Body of pancreas (tissue), 4 donors: ENCODE measurements at regions not wholly inside any gene's neighbourhood (a gene's known extent, or its start where the extent isn't known, plus 50 kb on each side); places are given as distances from the start of the nearest gene placed in this dataset.
"Not testable (repeated sequence)": the region's sequence is repeated elsewhere in the genome, so short reads cannot be mapped to it uniquely, and the experiment has no call there.

Experiments used
- ATAC-seq: fragments of 150-250 bp; one replicate; pipeline ENCODE4 v1.9.1; 2016
- DNase-seq, 4 donors: peaks; one replicate each; pipeline ENCODE4 v3.0.0-alpha.2; 2019
- H3K27ac ChIP-seq, 4 donors: fragments of 200-600 bp; sonication (generic); 1 replicate in 3 of 4; 2 replicates in 1 of 4; pipeline versions ENCODE4 v1.5.1 to v1.6.1; 2016 to 2019; ENCODE audit warnings: mild to moderate bottlenecking in 1 of 4, mixed read lengths in 1 of 4, moderate library complexity in 1 of 4
- H3K27me3 ChIP-seq, 2 donors: fragments of 200-600 bp; sonication (generic); one replicate each; pipeline ENCODE4 v1.6.0; 2016; ENCODE audit warnings: mild to moderate bottlenecking in 1 of 2
- H3K36me3 ChIP-seq, 2 donors: fragments of 200-600 bp; sonication (generic); replicated peaks in 1 of 2; 2 replicates each; pipeline ENCODE4 v1.5.1; 2016; ENCODE audit warnings: low read depth in 2 of 2; ENCODE audit not compliant: insufficient read depth in 1 of 2
- H3K4me1 ChIP-seq: fragments of 200-600 bp; sonication (generic); one replicate; pipeline ENCODE4 v1.6.0; 2016
- H3K4me3 ChIP-seq, 2 donors: fragments of 200-600 bp; sonication (generic); 1 replicate in 1 of 2; 2 replicates in 1 of 2; pipeline ENCODE4 v1.5.1; 2016 to 2019
- H3K9me3 ChIP-seq, 3 donors: fragments of 200-600 bp; sonication (generic); 1 replicate in 2 of 3; 2 replicates in 1 of 3; pipeline ENCODE4 v1.5.1; 2016
- POLR2A ChIP-seq, 3 donors: fragments of 450-650 bp; IDR thresholded peaks; one replicate each; pipeline ENCODE4 v1.6.1; 2016; ENCODE audit warnings: antibody characterized with exemption in 3 of 3, mild to moderate bottlenecking in 2 of 3
- WGBS, 2 donors: methylation state at CpG; one replicate each; pipeline ENCODE4 v1.1.5; 2017; 5-methylcytosine and 5-hydroxymethylcytosine counted together
- intact Hi-C: fragments of 100-400 bp; cut with DNase I; formaldehyde crosslinking; loops from one replicate; pipeline ENCODE4 v1.15.1; 2023
- TF ChIP-seq, protein P1 (sequence below), 7 experiments: fragments of 450-650 bp in 4 of 7; fragments of 200-600 bp in 3 of 7; sonication (generic) in 3 of 7; IDR thresholded peaks; one replicate each; pipeline ENCODE4 v1.5.1; 2016 to 2019; ENCODE audit warnings: antibody characterized with exemption in 7 of 7

DNA sequence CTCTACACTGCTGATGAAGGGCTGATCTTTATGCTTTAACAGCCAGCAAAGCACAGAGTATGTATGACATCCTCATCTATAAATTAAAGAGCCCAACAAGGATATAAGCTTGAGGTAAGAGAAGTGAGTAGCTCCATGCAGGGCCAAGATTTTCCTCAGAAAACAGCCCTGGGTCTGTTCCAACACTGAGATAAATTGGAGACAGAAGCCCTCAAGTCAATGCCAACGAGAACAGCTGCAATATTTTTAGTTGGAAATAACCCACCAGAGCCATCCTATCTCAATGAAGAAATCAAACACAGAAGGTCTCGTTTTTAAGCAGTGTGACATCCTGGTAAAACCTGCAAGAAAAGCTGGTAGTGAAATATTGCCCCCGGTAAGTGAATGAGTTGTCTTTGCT, 297.0 kb upstream of the AUTS2 start:
- 35 to 41% methylated on average over 3 of the region's 3 CpGs for WGBS, 2 donors
- Histone ChIP-seq H3K27ac (no peak overlapping the region), H3K4me3 (no peak overlapping the region), H3K9me3 (no peaks in the 10 kb centered on the region), H3K36me3 (no peaks in the 10 kb centered on the region), H3K4me1 (no peaks in the 10 kb centered on the region), H3K27me3 (no peaks in the 10 kb centered on the region)
- TF ChIP-seq, protein P1, sequence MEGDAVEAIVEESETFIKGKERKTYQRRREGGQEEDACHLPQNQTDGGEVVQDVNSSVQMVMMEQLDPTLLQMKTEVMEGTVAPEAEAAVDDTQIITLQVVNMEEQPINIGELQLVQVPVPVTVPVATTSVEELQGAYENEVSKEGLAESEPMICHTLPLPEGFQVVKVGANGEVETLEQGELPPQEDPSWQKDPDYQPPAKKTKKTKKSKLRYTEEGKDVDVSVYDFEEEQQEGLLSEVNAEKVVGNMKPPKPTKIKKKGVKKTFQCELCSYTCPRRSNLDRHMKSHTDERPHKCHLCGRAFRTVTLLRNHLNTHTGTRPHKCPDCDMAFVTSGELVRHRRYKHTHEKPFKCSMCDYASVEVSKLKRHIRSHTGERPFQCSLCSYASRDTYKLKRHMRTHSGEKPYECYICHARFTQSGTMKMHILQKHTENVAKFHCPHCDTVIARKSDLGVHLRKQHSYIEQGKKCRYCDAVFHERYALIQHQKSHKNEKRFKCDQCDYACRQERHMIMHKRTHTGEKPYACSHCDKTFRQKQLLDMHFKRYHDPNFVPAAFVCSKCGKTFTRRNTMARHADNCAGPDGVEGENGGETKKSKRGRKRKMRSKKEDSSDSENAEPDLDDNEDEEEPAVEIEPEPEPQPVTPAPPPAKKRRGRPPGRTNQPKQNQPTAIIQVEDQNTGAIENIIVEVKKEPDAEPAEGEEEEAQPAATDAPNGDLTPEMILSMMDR (IDR thresholded peaks at IDR 0.05), result no peak
- TF ChIP-seq POLR2A (IDR thresholded peaks at IDR 0.05), result no peak
- no peak for DNase-seq
- intact Hi-C loops, result no loop called here
- ATAC-seq, result no peak

DNA sequence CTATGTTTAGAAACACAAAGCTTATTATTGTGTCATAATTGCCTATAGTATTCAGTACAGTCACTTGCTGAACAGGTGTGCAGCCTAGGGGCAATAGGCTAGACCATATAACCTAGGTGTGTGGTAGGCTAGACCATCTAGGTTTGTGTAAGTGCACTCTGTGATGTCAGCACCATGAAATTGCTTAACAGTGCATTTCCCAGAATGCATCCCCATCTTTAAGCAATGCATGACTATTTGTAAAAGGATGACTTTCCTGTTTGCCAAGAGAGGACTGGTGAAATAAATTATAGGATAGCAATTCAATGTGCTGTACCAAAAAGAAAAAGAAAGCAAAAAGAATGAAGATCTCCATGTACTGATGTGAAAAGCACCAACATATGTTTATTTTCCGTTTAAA, 288.7 kb upstream of the AUTS2 start:
- Histone ChIP-seq H3K4me3 (no peak overlapping the region), H3K4me1 (no peaks in the 10 kb centered on the region), H3K27me3 (no peaks in the 10 kb centered on the region), H3K9me3 (no peaks in the 10 kb centered on the region), H3K36me3 (no peaks in the 10 kb centered on the region), H3K27ac (no peak overlapping the region)
- intact Hi-C loops, result no loop called here
- WGBS, 2 donors, result 57 to 59% methylated on average over 1 of the region's 1 CpG
- no peak for DNase-seq
- ATAC-seq, result no peak
- no peak for TF ChIP-seq POLR2A (IDR thresholded peaks at IDR 0.05)
- TF ChIP-seq, protein P1 (IDR thresholded peaks at IDR 0.05), result no peak

DNA sequence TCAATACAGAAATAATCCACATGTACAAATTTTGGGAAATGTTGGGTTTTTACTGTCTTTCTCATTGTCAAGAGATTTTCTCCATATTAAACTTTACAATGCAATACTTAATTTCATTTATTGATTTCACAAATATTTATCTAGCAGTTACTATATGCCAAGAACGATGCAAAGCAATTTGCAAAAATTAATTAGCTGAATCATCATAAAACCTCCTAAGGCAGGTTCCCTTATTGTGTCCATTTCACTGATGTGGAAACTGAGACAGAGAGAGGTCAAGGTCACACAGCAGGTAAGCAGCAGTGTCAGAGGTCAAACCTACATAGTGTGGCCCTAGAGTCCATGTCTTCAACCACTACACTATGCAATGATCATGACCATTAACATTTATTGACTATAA, 286.8 kb upstream of the AUTS2 start:
- Histone ChIP-seq H3K36me3 (no peaks in the 10 kb centered on the region), H3K4me3 (no peak overlapping the region), H3K27ac (no peak overlapping the region), H3K9me3 (no peaks in the 10 kb centered on the region), H3K4me1 (no peaks in the 10 kb centered on the region), H3K27me3 (no peaks in the 10 kb centered on the region)
- ATAC-seq (no peak), DNase-seq (no peak)
- no peak for TF ChIP-seq POLR2A (IDR thresholded peaks at IDR 0.05)
- TF ChIP-seq, protein P1 (IDR thresholded peaks at IDR 0.05), result no peak
- WGBS, 2 donors, result 9 to 34% methylated on average over 1 of the region's 1 CpG
- intact Hi-C loops, result no loop called here

DNA sequence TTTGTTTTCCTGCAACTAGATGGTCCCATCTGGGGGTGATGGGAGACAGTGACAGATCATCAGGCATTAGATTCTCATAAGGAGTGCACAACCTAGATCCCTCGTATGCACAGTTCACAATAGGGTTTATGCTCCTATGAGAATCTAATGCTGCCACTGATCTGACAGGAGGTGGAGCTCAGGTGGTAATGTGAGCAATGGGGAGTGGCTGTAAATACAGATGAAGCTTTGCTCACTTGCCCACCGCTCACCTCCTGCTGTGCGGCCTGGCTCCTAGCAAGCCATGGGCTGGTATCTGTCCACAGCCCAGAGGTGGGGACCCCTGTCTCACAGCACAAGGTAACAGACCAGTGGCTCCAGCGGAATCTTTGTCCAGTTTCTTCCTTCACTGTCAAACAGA, 284.4 kb upstream of the AUTS2 start:
- H3K4me1 ChIP-seq, H3K36me3 ChIP-seq, H3K9me3 ChIP-seq, H3K4me3 ChIP-seq, H3K27me3 ChIP-seq, DNase-seq, intact Hi-C loops, ATAC-seq, H3K27ac ChIP-seq: not testable (repeated sequence)
- WGBS, 2 donors, result 76 to 82% methylated on average over 4 of the region's 4 CpGs

DNA sequence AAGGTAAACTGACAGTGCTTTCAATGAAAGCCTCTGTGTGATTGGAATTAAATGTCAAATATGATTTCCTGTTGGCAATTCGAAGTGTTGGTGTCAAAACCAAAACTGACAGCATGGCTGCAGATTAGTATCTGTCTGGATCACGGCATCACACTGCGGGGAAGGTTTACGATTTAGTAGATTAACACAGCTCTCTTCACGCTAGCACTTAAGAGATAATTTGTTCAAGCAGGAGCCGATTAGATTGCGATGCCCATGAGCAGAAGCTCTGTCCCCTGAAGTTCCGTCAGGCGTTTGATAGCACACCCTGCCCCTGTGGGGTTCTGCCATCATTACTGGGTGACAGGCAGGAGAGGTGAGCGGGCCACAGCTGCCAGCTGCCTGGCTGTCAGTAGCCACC, 279.5 kb upstream of the AUTS2 start:
- no peak for DNase-seq
- WGBS, 2 donors, result 48% methylated on average over 10 of the region's 10 CpGs
- Histone ChIP-seq H3K4me1 (no peaks in the 10 kb centered on the region), H3K9me3 (no peaks in the 10 kb centered on the region), H3K27ac (no peak overlapping the region), H3K27me3 (no peaks in the 10 kb centered on the region), H3K36me3 (no peaks in the 10 kb centered on the region), H3K4me3 (no peak overlapping the region)
- ATAC-seq, result no peak
- intact Hi-C loops, result no loop called here
- TF ChIP-seq, protein P1 (IDR thresholded peaks at IDR 0.05), result no peak
- no peak for TF ChIP-seq POLR2A (IDR thresholded peaks at IDR 0.05)
